Natural killer cell treated with Interleukin-12 subunit alpha and Interleukin-12 subunit beta and Interleukin-15 and Interleukin-18, amount 100 ng/mL, for 72 hours (primary cell): ENCODE measurements at regions not wholly inside any gene's neighbourhood (a gene's known extent, or its start where the extent isn't known, plus 50 kb on each side); places are given as distances from the start of the nearest gene placed in this dataset.
A peak's percentile ranks its signal among the peaks of the same experiment; 100 is the strongest.

ENCODE experiments used
- ATAC-seq, 2 donors: fragments of 150-1000 bp; cut with Tn5 transposase in 1 of 2; sonication (Bioruptor Pico), chemical (Tn5 transposase) in 1 of 2; 2 replicates each; pipeline ENCODE4 v1.10.0; 2021
- DNase-seq: peaks from one replicate; pipeline ENCODE4 v3.0.0; 2022; ENCODE audit warnings: low spot score
- H3K27ac Mint-ChIP-seq, 2 donors: 1 replicate in 1 of 2; 2 replicates in 1 of 2; pipeline ENCODE4 v1.8.0; 2022; ENCODE audit warnings: mixed read lengths in 2 of 2, mild to moderate bottlenecking in 1 of 2, moderate library complexity in 1 of 2
- H3K27me3 Mint-ChIP-seq, 2 donors: 1 replicate in 1 of 2; 2 replicates in 1 of 2; pipeline ENCODE4 v1.8.0; 2022; ENCODE audit warnings: mixed read lengths in 2 of 2
- H3K36me3 Mint-ChIP-seq: one replicate; pipeline ENCODE4 v1.8.0; 2022; ENCODE audit warnings: mixed read lengths
- H3K4me1 Mint-ChIP-seq, 2 donors: 1 replicate in 1 of 2; 2 replicates in 1 of 2; pipeline ENCODE4 v1.8.0; 2022; ENCODE audit warnings: low read depth in 2 of 2, mixed read lengths in 2 of 2, mild to moderate bottlenecking in 1 of 2
- H3K4me3 Mint-ChIP-seq: one replicate; pipeline ENCODE4 v1.8.0; 2022; ENCODE audit warnings: mixed read lengths
- H3K9me3 Mint-ChIP-seq: 2 replicates; pipeline ENCODE4 v1.8.0; 2022; ENCODE audit warnings: mixed read lengths

GRCh38 chr3:182726258-182727142 is 66.8 kb upstream of the ATP11B start:
- no peaks in the 10 kb centered on the region for H3K9me3 Mint-ChIP-seq
- H3K36me3 Mint-ChIP-seq = no peaks in the 10 kb centered on the region
- no peak overlapping the region for H3K27ac Mint-ChIP-seq
- no peak for DNase-seq
- no peaks in the 10 kb centered on the region for H3K4me1 Mint-ChIP-seq
- H3K27me3 Mint-ChIP-seq = peaks cover 8 to 19% of the 10 kb centered on the region in 2 donors
- no peak for ATAC-seq
- H3K4me3 Mint-ChIP-seq = no peak overlapping the region

GRCh38 chr3:182728238-182728637 is 65.1 kb upstream of the ATP11B start:
- Mint-ChIP-seq H3K27ac (no peak overlapping the region), H3K9me3 (no peaks in the 10 kb centered on the region), H3K36me3 (no peaks in the 10 kb centered on the region), H3K4me3 (no peak overlapping the region), H3K4me1 (no peaks in the 10 kb centered on the region), H3K27me3 (peaks cover 10 to 19% of the 10 kb centered on the region in 2 donors)
- DNase-seq = no peak
- ATAC-seq = no peak

GRCh38 chr3:182729903-182730674 is 63.2 kb upstream of the ATP11B start:
- Mint-ChIP-seq H3K27ac (no peak overlapping the region), H3K4me1 (no peaks in the 10 kb centered on the region), H3K4me3 (no peak overlapping the region), H3K36me3 (no peaks in the 10 kb centered on the region), H3K27me3 (peaks cover 12 to 18% of the 10 kb centered on the region in 2 donors), H3K9me3 (no peaks in the 10 kb centered on the region)
- ATAC-seq = no peak
- no peak for DNase-seq

- ATAC-seq (no peak), DNase-seq (no peak)
- Mint-ChIP-seq H3K27me3 (peaks cover 11 to 13% of the 10 kb centered on the region in 2 donors), H3K4me3 (no peak overlapping the region), H3K27ac (no peak overlapping the region), H3K36me3 (no peaks in the 10 kb centered on the region), H3K4me1 (no peaks in the 10 kb centered on the region), H3K9me3 (no peaks in the 10 kb centered on the region)
These were observed 62.6 kb upstream of the ATP11B start for GRCh38 chr3:182730675-182731042.

- Mint-ChIP-seq H3K9me3 (no peaks in the 10 kb centered on the region), H3K4me3 (no peak overlapping the region), H3K36me3 (no peaks in the 10 kb centered on the region), H3K27me3 (peaks cover 10 to 13% of the 10 kb centered on the region in 2 donors), H3K4me1 (no peaks in the 10 kb centered on the region), H3K27ac (no peak overlapping the region)
- ATAC-seq (no peak), DNase-seq (no peak)
These were observed 61.5 kb upstream of the ATP11B start for GRCh38 chr3:182731764-182732163.

- Mint-ChIP-seq H3K4me1 (no peaks in the 10 kb centered on the region), H3K4me3 (no peak overlapping the region), H3K36me3 (no peaks in the 10 kb centered on the region), H3K27me3 (peaks cover 10 to 13% of the 10 kb centered on the region in 2 donors), H3K9me3 (no peaks in the 10 kb centered on the region), H3K27ac (no peak overlapping the region)
- ATAC-seq (peak; percentile 24 to 49), DNase-seq (no peak)
These were observed 60.9 kb upstream of the ATP11B start for GRCh38 chr3:182732232-182733015.

- Mint-ChIP-seq H3K27me3 (peaks cover 12% of the 10 kb centered on the region in 2 donors), H3K27ac (no peak overlapping the region), H3K4me1 (no peaks in the 10 kb centered on the region), H3K9me3 (no peaks in the 10 kb centered on the region), H3K4me3 (no peak overlapping the region), H3K36me3 (no peaks in the 10 kb centered on the region)
- ATAC-seq (no peak), DNase-seq (no peak)
These were observed 57.6 kb upstream of the ATP11B start for GRCh38 chr3:182735672-182736071.

- Mint-ChIP-seq H3K4me3 (no peak overlapping the region), H3K36me3 (no peaks in the 10 kb centered on the region), H3K27me3 (peaks cover 14 to 16% of the 10 kb centered on the region in 2 donors), H3K9me3 (no peaks in the 10 kb centered on the region), H3K27ac (no peak overlapping the region), H3K4me1 (no peaks in the 10 kb centered on the region)
- DNase-seq (no peak), ATAC-seq (no peak)
These were observed 55.5 kb upstream of the ATP11B start for GRCh38 chr3:182737825-182738224.

GRCh38 chr3:182738583-182739411 is 54.5 kb upstream of the ATP11B start:
- no peak for ATAC-seq
- Mint-ChIP-seq H3K36me3 (no peaks in the 10 kb centered on the region), H3K9me3 (no peaks in the 10 kb centered on the region), H3K4me3 (no peak overlapping the region), H3K4me1 (no peaks in the 10 kb centered on the region), H3K27ac (no peak overlapping the region), H3K27me3 (peaks cover 14 to 15% of the 10 kb centered on the region in 2 donors)
- no peak for DNase-seq

- ATAC-seq (no peak), DNase-seq (no peak)
- no peaks in the 10 kb centered on the region for H3K4me1 Mint-ChIP-seq
- no peaks in the 10 kb centered on the region for H3K36me3 Mint-ChIP-seq
- no peak overlapping the region for H3K4me3 Mint-ChIP-seq
- H3K27ac Mint-ChIP-seq = no peak overlapping the region
- H3K9me3 Mint-ChIP-seq = no peaks in the 10 kb centered on the region
- peaks cover 14% of the 10 kb centered on the region in 2 donors for H3K27me3 Mint-ChIP-seq
These were observed 53.7 kb upstream of the ATP11B start for GRCh38 chr3:182739619-182740018.

- Mint-ChIP-seq H3K27ac (no peak overlapping the region), H3K9me3 (no peaks in the 10 kb centered on the region)
- no peak for ATAC-seq
These were observed 52.6 kb upstream of the ATP11B start for GRCh38 chr3:182740710-182741109.

GRCh38 chr3:182741214-182741613 is 52.1 kb upstream of the ATP11B start:
- no peaks in the 10 kb centered on the region for H3K4me1 Mint-ChIP-seq

More at GRCh38 chr3:182740710-182741109, 52.6 kb upstream of the ATP11B start:
- Mint-ChIP-seq H3K4me3 (no peak overlapping the region), H3K36me3 (no peaks in the 10 kb centered on the region), H3K27me3 (peaks cover 14% of the 10 kb centered on the region in 2 donors), H3K4me1 (no peaks in the 10 kb centered on the region)
- DNase-seq = no peak

More at GRCh38 chr3:182741214-182741613, 52.1 kb upstream of the ATP11B start:
- Mint-ChIP-seq H3K27ac (no peak overlapping the region), H3K36me3 (no peaks in the 10 kb centered on the region), H3K4me3 (no peak overlapping the region), H3K9me3 (no peaks in the 10 kb centered on the region), H3K27me3 (peaks cover 14% of the 10 kb centered on the region in 2 donors)
- ATAC-seq (no peak), DNase-seq (no peak)
